H1 (cell line): ENCODE measurements at regions not wholly inside any gene's neighbourhood (a gene's known extent, or its start where the extent isn't known, plus 50 kb on each side); places are given as distances from the start of the nearest gene placed in this dataset.

ENCODE experiments used
- CTCF ChIA-PET: fragments of 300-600 bp; sonication (Branson Sonifier 250); formaldehyde crosslinking; loops from one replicate; lab custom pipeline; 2021; ENCODE audit not compliant: partially characterized antibody; lab: Charles Lee
- POLR2A ChIA-PET: fragments of 300-600 bp; sonication (Branson Sonifier 250); formaldehyde crosslinking; loops from one replicate; lab custom pipeline; 2021; ENCODE audit warnings: inconsistent platforms; ENCODE audit not compliant: partially characterized antibody; lab: Charles Lee
- DNase-seq, 2 experiments: peaks; one replicate each; pipeline versions ENCODE4 v3.0.0 to v3.0.0-alpha.2; 2010 to 2022; ENCODE audit warnings: low spot score in 2 of 2, low read depth in 1 of 2, mixed read lengths in 1 of 2
- FAIRE-seq: peaks from 2 replicates; lab custom pipeline; 2011; peaks lifted over from hg19 to GRCh38; lab: Jason Lieb, UNC
- H2AFZ ChIP-seq: 2 replicates; pipeline ENCODE4 v1.8.1; 2012; ENCODE audit warnings: low read length, inconsistent platforms
- H2AK5ac ChIP-seq: 2 replicates; pipeline ENCODE4 v1.6.1; 2013; ENCODE audit warnings: low read depth, low read length
- H2BK120ac ChIP-seq: replicated peaks from 2 replicates; pipeline ENCODE3; 2013; ENCODE audit warnings: low read depth, low read length, inconsistent platforms
- H2BK12ac ChIP-seq: 2 replicates; pipeline ENCODE4 v1.6.1; 2013; ENCODE audit warnings: low read depth, low read length
- H2BK15ac ChIP-seq: 2 replicates; pipeline ENCODE4 v1.6.1; 2013; ENCODE audit warnings: low read length
- H2BK20ac ChIP-seq: 2 replicates; pipeline ENCODE4 v1.6.1; 2013; ENCODE audit warnings: low read length
- H2BK5ac ChIP-seq: 2 replicates; pipeline ENCODE4 v1.6.1; 2013; ENCODE audit warnings: low read depth, low read length
- H3K14ac ChIP-seq: 2 replicates; pipeline ENCODE4 v1.6.1; 2013; ENCODE audit warnings: inconsistent platforms; ENCODE audit not compliant: insufficient read length
- H3K18ac ChIP-seq: 2 replicates; pipeline ENCODE4 v1.6.1; 2013; ENCODE audit warnings: low read length; ENCODE audit errors: extremely low read depth
- H3K23ac ChIP-seq: 2 replicates; pipeline ENCODE4 v1.6.1; 2013; ENCODE audit warnings: inconsistent platforms; ENCODE audit not compliant: insufficient read length
- H3K23me2 ChIP-seq: 2 replicates; pipeline ENCODE4 v1.6.1; 2013; ENCODE audit warnings: low read depth, low read length
- H3K27ac ChIP-seq: 2 replicates; pipeline ENCODE4 v1.6.1; 2011; ENCODE audit warnings: low read depth, low read length, inconsistent platforms
- H3K27me3 ChIP-seq, 4 experiments: replicated peaks in 1 of 4; 1 replicate in 1 of 4; 2 replicates in 3 of 4; pipeline versions ENCODE4 v1.6.1 to v1.8.1; 2011 to 2013; ENCODE audit warnings: low read length in 3 of 4, mild to moderate bottlenecking in 3 of 4, inconsistent platforms in 2 of 4, mixed read lengths in 2 of 4, moderate library complexity in 1 of 4; ENCODE audit not compliant: control insufficient read depth in 3 of 4, insufficient read depth in 3 of 4; ENCODE audit errors: extremely low read depth in 1 of 4
- H3K36me3 ChIP-seq, 4 experiments: 2 replicates each; pipeline versions ENCODE4 v1.6.1 to v1.8.1; 2011 to 2013; ENCODE audit warnings: mild to moderate bottlenecking in 4 of 4, low read length in 3 of 4, moderate library complexity in 2 of 4, control low read depth in 1 of 4, inconsistent platforms in 1 of 4; ENCODE audit not compliant: insufficient read depth in 4 of 4, control insufficient read depth in 2 of 4
- H3K4ac ChIP-seq: replicated peaks from 2 replicates; pipeline ENCODE3; 2013; ENCODE audit warnings: low read length, low read depth, mixed read lengths, inconsistent platforms; ENCODE audit not compliant: insufficient read length
- H3K4me1 ChIP-seq, 4 experiments: replicated peaks in 1 of 4; 1 replicate in 1 of 4; 2 replicates in 3 of 4; pipeline versions ENCODE4 v1.6.1 to v1.8.1; 2011 to 2013; ENCODE audit warnings: low read length in 3 of 4, inconsistent platforms in 2 of 4, mixed read lengths in 1 of 4; ENCODE audit not compliant: insufficient read depth in 4 of 4, control insufficient read depth in 3 of 4
- H3K4me2 ChIP-seq, 2 experiments: 2 replicates each; pipeline versions ENCODE4 v1.6.1 to v1.8.1; 2011 to 2013; ENCODE audit warnings: low read depth in 2 of 2, low read length in 2 of 2, control low read depth in 1 of 2, inconsistent platforms in 1 of 2, mild to moderate bottlenecking in 1 of 2; ENCODE audit not compliant: insufficient read depth in 1 of 2
- H3K4me3 ChIP-seq, 4 experiments: fragments of 200-600, 300-600 bp in 1 of 4; sonication (generic), shearing (Covaris generic), sonication (Bioruptor Twin) in 1 of 4; 2 replicates each; pipeline versions ENCODE4 v1.5.1 to v1.8.1; 2011 to 2016; ENCODE audit warnings: low read length in 4 of 4, low read depth in 3 of 4, control low read depth in 2 of 4, inconsistent platforms in 2 of 4, mild to moderate bottlenecking in 2 of 4, mixed read lengths in 1 of 4, moderate library complexity in 1 of 4; ENCODE audit not compliant: insufficient read depth in 2 of 4; ENCODE audit errors: extremely low read depth in 1 of 4
- H3K56ac ChIP-seq: replicated peaks from 2 replicates; pipeline ENCODE3; 2013; ENCODE audit warnings: low read depth, mild to moderate bottlenecking, mixed read lengths, low read length, inconsistent platforms; ENCODE audit not compliant: insufficient read length
- H3K79me1 ChIP-seq: 2 replicates; pipeline ENCODE4 v1.6.1; 2013; ENCODE audit warnings: low read depth, low read length, control low read depth
- H3K79me2 ChIP-seq, 2 experiments: 2 replicates each; pipeline versions ENCODE4 v1.6.1 to v1.8.1; 2012 to 2013; ENCODE audit warnings: low read length in 2 of 2, mild to moderate bottlenecking in 2 of 2, inconsistent platforms in 1 of 2; ENCODE audit not compliant: insufficient read depth in 2 of 2, control insufficient read depth in 1 of 2
- H3K9ac ChIP-seq, 4 experiments: replicated peaks in 1 of 4; 1 replicate in 1 of 4; 2 replicates in 3 of 4; pipeline versions ENCODE4 v1.6.1 to v1.8.1; 2011 to 2013; ENCODE audit warnings: low read depth in 3 of 4, low read length in 3 of 4, control low read depth in 2 of 4, mild to moderate bottlenecking in 2 of 4, moderate library complexity in 2 of 4, inconsistent platforms in 1 of 4; ENCODE audit errors: extremely low read depth in 1 of 4
- H3K9me3 ChIP-seq, 2 experiments: 2 replicates each; pipeline versions ENCODE4 v1.6.1 to v1.8.1; 2012 to 2013; ENCODE audit warnings: mild to moderate bottlenecking in 2 of 2, moderate library complexity in 2 of 2, control low read depth in 1 of 2, inconsistent platforms in 1 of 2, low read depth in 1 of 2, low read length in 1 of 2, mixed read lengths in 1 of 2; ENCODE audit not compliant: insufficient read depth in 2 of 2
- H4K20me1 ChIP-seq, 2 experiments: replicated peaks in 1 of 2; 2 replicates each; pipeline versions ENCODE3 to v1.8.1; 2011 to 2013; ENCODE audit warnings: inconsistent platforms in 2 of 2, low read length in 2 of 2, mild to moderate bottlenecking in 1 of 2; ENCODE audit not compliant: insufficient read depth in 2 of 2, control insufficient read depth in 1 of 2
- H4K5ac ChIP-seq: 2 replicates; pipeline ENCODE4 v1.6.1; 2013; ENCODE audit warnings: low read length, low read depth, mixed read lengths, inconsistent platforms; ENCODE audit not compliant: insufficient read length
- H4K8ac ChIP-seq: 2 replicates; pipeline ENCODE4 v1.8.0; 2013; ENCODE audit warnings: mild to moderate bottlenecking, moderate library complexity, low read length, inconsistent platforms; ENCODE audit not compliant: insufficient read depth; ENCODE audit errors: extremely low read depth
- H4K91ac ChIP-seq: replicated peaks from 2 replicates; pipeline ENCODE3; 2013; ENCODE audit warnings: low read length, mixed read lengths, inconsistent platforms; ENCODE audit not compliant: insufficient read length
- CTBP2 ChIP-seq: IDR thresholded peaks from 2 replicates; pipeline ENCODE4 v1.7.0; 2011; ENCODE audit warnings: borderline replicate concordance, mild to moderate bottlenecking, moderate library complexity, mixed read lengths, low read length; ENCODE audit not compliant: insufficient read depth, insufficient read length
- EGR1 ChIP-seq: IDR thresholded peaks from 2 replicates; pipeline ENCODE4 v1.6.1; 2011; ENCODE audit warnings: low read depth, low read length, borderline replicate concordance
- FOSL1 ChIP-seq: IDR thresholded peaks from 2 replicates; pipeline ENCODE4 v1.6.1; 2011; ENCODE audit warnings: mild to moderate bottlenecking, low read depth, low read length, moderate library complexity; ENCODE audit not compliant: insufficient read depth
- JUN ChIP-seq: IDR thresholded peaks from 2 replicates; pipeline ENCODE4 v1.6.1; 2011; ENCODE audit warnings: low read depth, mild to moderate bottlenecking, improper control_type of control experiment, low read length
- KDM5A ChIP-seq: fragments of 200-600 bp; IDR thresholded peaks from 2 replicates; pipeline ENCODE4 v1.7.1; 2012; ENCODE audit warnings: mild to moderate bottlenecking, low read length, inconsistent platforms, mixed read lengths
- POLR2AphosphoS5 ChIP-seq: IDR thresholded peaks from 2 replicates; pipeline ENCODE4 v1.6.1; 2011; ENCODE audit warnings: low read depth, low read length
- SAP30 ChIP-seq: fragments of 300-600 bp; sonication (generic); IDR thresholded peaks from 2 replicates; pipeline ENCODE4 v1.7.1; 2012; ENCODE audit warnings: low read length, moderate library complexity, mild to moderate bottlenecking, inconsistent platforms; ENCODE audit not compliant: insufficient read depth, insufficient replicate concordance
- SIN3A ChIP-seq, 2 experiments: IDR thresholded peaks in 1 of 2; conservative IDR thresholded peaks in 1 of 2; 2 replicates each; pipeline ENCODE4 v1.6.1; 2011 to 2012; ENCODE audit warnings: low read length in 2 of 2, improper control_type of control experiment in 1 of 2, low read depth in 1 of 2, mild to moderate bottlenecking in 1 of 2
- SP2 ChIP-seq: IDR thresholded peaks from 2 replicates; pipeline ENCODE4 v1.6.1; 2012; ENCODE audit warnings: mild to moderate bottlenecking, low read length, inconsistent platforms
- TBP ChIP-seq: IDR thresholded peaks from 2 replicates; pipeline ENCODE4 v1.6.1; 2011; ENCODE audit warnings: low read depth, low read length, improper control_type of control experiment
- WGBS, 2 experiments: shearing (Covaris generic) in 1 of 2; methylation state at CpG; one replicate each; pipeline versions ENCODE4 v1.1.6 to v1.1.7; 2013 to 2015; ENCODE audit warnings: low lambda C conversion rate in 2 of 2, mixed read lengths in 2 of 2, inconsistent platforms in 1 of 2, low coverage in 1 of 2, missing lambda C conversion rate in 1 of 2; ENCODE audit not compliant: insufficient replicate concordance in 2 of 2, insufficient coverage in 1 of 2, insufficient read length in 1 of 2; ENCODE audit errors: extremely low coverage in 1 of 2, missing lambda C conversion rate in 1 of 2; 5-methylcytosine and 5-hydroxymethylcytosine counted together
- TF ChIP-seq, protein P1 (sequence below): IDR thresholded peaks from 2 replicates; pipeline ENCODE4 v1.6.1; 2011; ENCODE audit warnings: low read length, improper control_type of control experiment

DNA sequence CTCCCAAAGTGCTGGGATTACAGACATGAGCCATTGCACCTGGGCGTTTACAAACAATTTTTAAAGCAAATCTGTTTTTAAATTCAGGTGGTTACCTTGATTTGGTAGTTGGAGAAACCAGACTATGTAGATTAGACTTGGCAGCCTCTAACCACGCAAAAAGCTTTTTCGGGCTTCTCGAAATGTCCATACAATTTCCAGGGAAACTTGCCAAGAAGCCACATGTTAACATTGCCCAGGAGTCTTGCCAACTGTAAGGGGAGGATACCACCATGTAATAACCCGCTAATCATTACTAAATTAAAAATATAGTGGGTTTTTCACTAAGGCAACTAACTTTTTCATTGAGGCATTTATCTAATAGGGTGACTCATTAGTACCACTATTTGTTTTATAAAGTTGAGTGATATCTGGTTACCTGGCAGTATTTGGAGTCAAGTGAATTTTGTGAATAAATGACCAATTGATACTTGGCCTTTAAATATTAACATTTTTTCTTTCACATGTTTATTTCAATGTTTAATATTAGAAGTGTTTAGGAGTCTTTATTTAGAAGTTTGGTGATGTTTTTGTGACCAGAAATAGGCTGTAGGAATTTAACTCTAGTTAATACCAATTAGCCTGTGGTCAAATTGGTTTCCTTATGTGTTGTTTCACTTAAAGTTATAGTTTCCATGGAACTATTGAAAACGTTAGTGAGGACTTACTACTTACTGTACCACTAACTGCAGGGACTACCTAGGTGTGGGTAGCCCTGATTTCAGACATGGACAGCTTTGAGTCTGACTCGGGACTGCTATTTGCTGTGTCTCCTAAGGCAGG lies 61.3 kb downstream of the CLDN34 start:
- no peak overlapping the region for H3K4me3 ChIP-seq
- FAIRE-seq: no peak
- POLR2A ChIA-PET: no interaction called here

More for the DNA sequence above, 61.3 kb downstream of the CLDN34 start:
- Histone ChIP-seq H2AK5ac (no peak overlapping the region), H3K27me3 (no peaks in the 10 kb centered on the region), H3K23me2 (no peaks in the 10 kb centered on the region), H2BK120ac (no peak overlapping the region), H3K9me3 (no peaks in the 10 kb centered on the region), H3K4me1 (peaks cover 0 to 11% (median 3%) of the 10 kb centered on the region in 4 experiments; a peak in 5 of 7 replicates), H3K27ac (no peak overlapping the region), H4K5ac (no peak overlapping the region), H4K8ac (no peak overlapping the region), H4K91ac (no peak overlapping the region), H4K20me1 (peaks cover 0 to 1% of the 10 kb centered on the region in 2 experiments), H3K36me3 (no peaks in the 10 kb centered on the region), H3K9ac (no peak overlapping the region), H3K23ac (no peak overlapping the region), H2BK5ac (no peak overlapping the region), H3K14ac (no peak overlapping the region), H3K79me2 (peaks cover 0 to 40% of the 10 kb centered on the region in 2 experiments; a peak in 2 of 4 replicates), H3K4me2 (no peak overlapping the region), H2BK20ac (no peak overlapping the region), H2BK15ac (no peak overlapping the region), H2BK12ac (no peak overlapping the region), H3K4ac (no peak overlapping the region), H2AFZ (no peak overlapping the region), H3K56ac (no peak overlapping the region), H3K18ac (no peak overlapping the region), H3K79me1 (no peaks in the 10 kb centered on the region)
- CTCF ChIA-PET: interaction anchor here (1.0 to 1.3 kb wide), 2 partner anchors 90 to 92 kb away, joined by 3 to 4 read pairs; no protein-coding TSS in a partner anchor
- TF ChIP-seq SP2: no peak
- no peak for TF ChIP-seq EGR1
- TF ChIP-seq TBP: no peak
- no peak for TF ChIP-seq CTBP2
- no peak for TF ChIP-seq FOSL1
- no peak for TF ChIP-seq SIN3A (conservative IDR thresholded peaks at IDR 0.05 in 1 of 2, IDR thresholded peaks at IDR 0.05 in 1 of 2; ENCODE audit: low read depth in 1 of 2, low read length in 2 of 2)
- no peak for TF ChIP-seq POLR2AphosphoS5
- TF ChIP-seq JUN: no peak
- TF ChIP-seq, protein P1, sequence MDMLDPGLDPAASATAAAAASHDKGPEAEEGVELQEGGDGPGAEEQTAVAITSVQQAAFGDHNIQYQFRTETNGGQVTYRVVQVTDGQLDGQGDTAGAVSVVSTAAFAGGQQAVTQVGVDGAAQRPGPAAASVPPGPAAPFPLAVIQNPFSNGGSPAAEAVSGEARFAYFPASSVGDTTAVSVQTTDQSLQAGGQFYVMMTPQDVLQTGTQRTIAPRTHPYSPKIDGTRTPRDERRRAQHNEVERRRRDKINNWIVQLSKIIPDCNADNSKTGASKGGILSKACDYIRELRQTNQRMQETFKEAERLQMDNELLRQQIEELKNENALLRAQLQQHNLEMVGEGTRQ: no peak
- TF ChIP-seq KDM5A: no peak
- no peak for TF ChIP-seq SAP30
- no peak for DNase-seq
- 90% methylated on average over 7 of the region's 7 CpGs; no CpG with 5 or more reads in 1 of the 2 experiments for WGBS, 2 experiments
